Fibroblast of the aortic adventitia (primary cell): ENCODE measurements at regions not wholly inside any gene's neighbourhood (a gene's known extent, or its start where the extent isn't known, plus 50 kb on each side); places are given as distances from the start of the nearest gene placed in this dataset.

Source experiments
- DNase-seq: peaks from one replicate; pipeline ENCODE4 v3.0.0-alpha.2; 2010; ENCODE audit warnings: low read depth
- H3K4me3 ChIP-seq: 2 replicates; pipeline ENCODE4 v1.5.1; 2011; ENCODE audit warnings: low read depth, mild to moderate bottlenecking, control low read depth, low read length, moderate library complexity
- TF ChIP-seq, protein P1 (sequence below): IDR thresholded peaks from 2 replicates; pipeline ENCODE4 v1.5.1; 2011; ENCODE audit warnings: mild to moderate bottlenecking, low read length, control low read depth, inconsistent platforms; ENCODE audit not compliant: insufficient read depth

DNA sequence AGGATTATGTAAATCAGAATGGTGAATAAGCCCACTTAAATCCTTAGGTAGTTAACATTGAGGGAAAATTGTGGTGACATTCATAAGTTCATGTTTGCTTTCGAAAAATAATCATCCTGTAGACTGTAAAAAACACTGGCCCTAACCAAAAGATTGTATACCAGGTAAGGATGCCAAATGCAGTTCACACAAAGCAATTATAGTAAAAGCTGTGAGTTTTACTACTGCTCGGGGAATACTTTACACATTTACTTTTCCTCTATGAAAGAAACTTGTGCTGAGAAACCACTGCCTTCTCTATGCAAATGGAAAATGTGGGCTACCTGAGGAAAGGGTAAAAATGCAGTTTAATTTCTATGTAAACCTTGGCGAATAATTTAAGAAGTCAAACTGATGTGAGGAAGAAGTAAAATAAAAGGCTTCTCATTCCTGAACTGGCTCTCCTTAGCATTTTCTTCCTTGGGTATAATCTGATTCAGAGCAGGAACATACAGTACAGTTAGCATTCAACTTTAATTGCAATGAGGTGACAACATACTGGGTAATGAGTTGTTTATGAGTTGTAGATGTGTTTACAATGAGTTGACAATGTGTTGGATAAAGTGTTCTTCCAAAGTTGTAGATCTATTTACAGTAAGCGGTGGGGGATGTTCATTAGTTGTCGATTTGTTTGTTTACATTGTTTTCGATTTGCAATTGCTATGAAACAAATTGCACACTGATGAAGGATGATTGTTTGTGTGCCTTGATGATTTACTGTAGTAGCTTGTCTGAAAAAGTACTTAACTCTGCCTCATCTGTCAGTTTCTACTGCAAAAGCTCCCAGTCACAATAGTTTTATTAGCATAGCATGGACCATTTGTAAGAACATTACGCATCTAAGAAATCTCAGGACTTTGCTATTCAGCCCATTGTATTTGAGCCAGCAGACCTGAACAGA lies 453.0 kb upstream of the DPH6 start:
- TF ChIP-seq, protein P1, sequence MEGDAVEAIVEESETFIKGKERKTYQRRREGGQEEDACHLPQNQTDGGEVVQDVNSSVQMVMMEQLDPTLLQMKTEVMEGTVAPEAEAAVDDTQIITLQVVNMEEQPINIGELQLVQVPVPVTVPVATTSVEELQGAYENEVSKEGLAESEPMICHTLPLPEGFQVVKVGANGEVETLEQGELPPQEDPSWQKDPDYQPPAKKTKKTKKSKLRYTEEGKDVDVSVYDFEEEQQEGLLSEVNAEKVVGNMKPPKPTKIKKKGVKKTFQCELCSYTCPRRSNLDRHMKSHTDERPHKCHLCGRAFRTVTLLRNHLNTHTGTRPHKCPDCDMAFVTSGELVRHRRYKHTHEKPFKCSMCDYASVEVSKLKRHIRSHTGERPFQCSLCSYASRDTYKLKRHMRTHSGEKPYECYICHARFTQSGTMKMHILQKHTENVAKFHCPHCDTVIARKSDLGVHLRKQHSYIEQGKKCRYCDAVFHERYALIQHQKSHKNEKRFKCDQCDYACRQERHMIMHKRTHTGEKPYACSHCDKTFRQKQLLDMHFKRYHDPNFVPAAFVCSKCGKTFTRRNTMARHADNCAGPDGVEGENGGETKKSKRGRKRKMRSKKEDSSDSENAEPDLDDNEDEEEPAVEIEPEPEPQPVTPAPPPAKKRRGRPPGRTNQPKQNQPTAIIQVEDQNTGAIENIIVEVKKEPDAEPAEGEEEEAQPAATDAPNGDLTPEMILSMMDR, result no peak
- DNase-seq, result no peak
- no peak overlapping the region for H3K4me3 ChIP-seq

DNA sequence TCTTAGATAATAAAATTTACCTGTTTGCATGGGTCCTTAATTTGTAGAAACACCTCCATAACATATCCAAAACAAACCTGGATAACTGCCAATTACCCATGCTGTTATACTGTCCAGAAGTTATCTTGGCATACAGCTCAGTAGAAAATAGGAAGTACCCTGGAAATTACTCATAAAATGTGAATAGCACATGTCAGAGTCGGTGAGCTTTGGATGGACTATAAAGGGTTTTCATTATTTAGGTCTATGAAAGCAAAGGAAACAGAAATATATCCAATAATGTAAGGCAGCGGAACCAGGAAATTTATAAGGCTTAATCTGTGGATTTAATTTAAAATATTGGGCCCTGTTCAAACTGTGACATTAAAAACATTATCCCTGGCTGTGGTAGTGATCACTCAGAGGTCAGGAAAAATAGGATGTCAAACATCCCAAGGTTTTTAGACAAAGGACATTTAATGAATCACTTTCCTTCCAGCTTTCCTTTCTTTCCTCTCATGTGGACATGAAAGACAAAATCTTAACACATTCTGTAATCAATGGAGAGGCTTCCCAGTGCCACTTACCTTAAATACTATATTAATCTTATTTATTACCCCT lies 459.0 kb upstream of the DPH6 start:
- DNase-seq, result no peak
- TF ChIP-seq, protein P1, result no peak
- no peak overlapping the region for H3K4me3 ChIP-seq

DNA sequence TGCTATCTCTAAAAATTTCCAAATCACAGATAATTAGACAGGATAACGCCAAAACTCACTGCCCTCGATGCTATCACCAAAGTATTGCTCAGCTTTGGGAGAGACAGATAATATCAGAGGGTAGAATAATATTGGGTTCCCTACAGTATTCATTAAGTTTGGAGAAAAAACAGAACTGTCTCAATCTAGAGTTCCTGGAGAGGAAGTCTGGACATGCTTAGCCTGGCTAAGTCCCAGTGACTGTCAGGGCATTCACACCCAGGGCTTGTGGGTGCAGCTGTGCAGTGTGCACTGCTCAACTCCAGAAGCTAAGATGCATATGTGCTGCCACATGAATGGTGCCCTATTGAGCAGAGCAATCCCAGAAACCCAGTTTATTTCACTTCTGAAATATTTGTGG lies 459.6 kb upstream of the DPH6 start:
- TF ChIP-seq, protein P1, result no peak
- DNase-seq, result no peak
- H3K4me3 ChIP-seq, result no peak overlapping the region

DNA sequence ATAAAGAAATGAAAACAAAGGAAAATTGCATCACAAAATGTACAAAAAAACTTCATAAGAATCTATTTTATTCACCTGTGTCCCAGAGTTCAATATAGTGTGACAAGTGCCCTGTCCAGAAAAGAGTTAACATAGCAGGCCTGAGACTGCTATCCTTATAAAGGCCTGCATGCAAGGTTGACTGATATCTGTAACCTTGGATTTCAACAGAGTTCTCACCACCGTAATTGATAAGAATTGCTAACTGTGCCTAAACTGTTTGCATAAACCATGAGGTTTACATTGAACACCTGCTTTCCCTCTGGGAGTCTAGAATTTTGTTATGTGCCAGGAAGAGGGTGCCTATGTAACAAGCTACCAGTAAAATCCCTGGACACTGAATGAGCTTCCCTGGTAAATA lies 461.7 kb upstream of the DPH6 start:
- no peak for DNase-seq
- no peak overlapping the region for H3K4me3 ChIP-seq
- TF ChIP-seq, protein P1, result no peak

DNA sequence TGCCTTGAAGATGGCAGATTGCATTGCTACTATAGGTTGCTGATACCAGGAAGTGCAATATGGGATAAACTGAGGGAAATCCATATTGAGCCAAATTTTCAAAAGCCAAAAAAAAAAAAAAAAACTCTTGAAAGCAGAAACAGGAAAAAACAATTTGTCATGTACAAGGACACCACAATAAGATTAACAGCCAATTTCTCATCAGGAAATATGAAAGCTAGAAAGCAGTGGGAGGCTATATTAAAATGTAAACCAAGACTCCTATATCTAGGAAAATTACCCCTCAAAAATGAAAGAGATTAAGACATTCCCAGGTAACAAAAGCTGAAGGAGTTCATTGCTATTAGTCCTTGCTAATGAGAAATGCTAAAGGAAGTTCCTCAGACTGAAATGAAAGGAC lies 462.8 kb upstream of the DPH6 start:
- DNase-seq, result no peak
- H3K4me3 ChIP-seq, result no peak overlapping the region
- TF ChIP-seq, protein P1, result no peak

DNA sequence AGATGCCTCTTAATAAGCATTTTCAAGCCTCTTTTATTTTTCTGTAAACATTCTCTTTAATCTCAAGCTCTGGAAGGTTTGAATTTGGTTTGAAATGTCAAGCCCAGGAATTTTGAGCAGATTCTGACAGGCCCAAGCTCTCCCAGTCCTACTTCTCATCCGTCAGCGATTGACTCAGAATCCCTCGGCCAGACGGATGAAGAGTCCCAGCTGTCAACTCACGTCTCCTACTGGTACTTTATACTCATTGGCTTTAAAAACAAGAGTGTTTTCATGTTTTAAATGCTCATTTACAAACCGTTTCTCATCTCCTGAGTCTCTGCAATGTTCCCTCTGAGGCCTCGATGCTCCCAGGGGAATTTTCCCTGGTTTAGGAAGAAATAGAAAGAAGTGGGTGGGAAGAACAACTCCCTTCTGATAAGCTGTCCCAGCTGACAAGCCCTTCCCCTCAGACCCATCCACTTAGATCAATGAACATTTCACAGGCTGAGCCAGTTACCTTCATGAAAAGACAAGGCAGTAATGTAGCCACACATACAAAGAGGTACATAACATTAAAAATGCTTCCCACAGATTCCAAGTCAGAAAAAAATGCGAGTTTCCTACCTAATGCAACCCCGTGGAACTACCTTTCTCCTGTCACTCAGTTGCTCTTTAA lies 478.2 kb upstream of the DPH6 start:
- DNase-seq, result no peak
- TF ChIP-seq, protein P1, result no peak
- no peak overlapping the region for H3K4me3 ChIP-seq
